Omental fat pad (tissue), 3 donors: ENCODE measurements at regions not wholly inside any gene's neighbourhood (a gene's known extent, or its start where the extent isn't known, plus 50 kb on each side); places are given as distances from the start of the nearest gene placed in this dataset.

Experiments used
- ATAC-seq: fragments of 150-250 bp; one replicate; pipeline ENCODE4 v1.9.1; 2016; ENCODE audit warnings: mild to moderate bottlenecking, moderate library complexity; ENCODE audit not compliant: low FRiP score
- DNase-seq: peaks from one replicate; pipeline ENCODE4 v3.0.0-alpha.2; 2019; ENCODE audit warnings: low spot score
- TF ChIP-seq, protein P1 (sequence below), 3 donors: fragments of 450-650 bp; IDR thresholded peaks; one replicate each; pipeline ENCODE4 v1.5.1; 2016 to 2017; ENCODE audit warnings: antibody characterized with exemption in 3 of 3, mild to moderate bottlenecking in 3 of 3, moderate library complexity in 2 of 3

- no peak for DNase-seq
- ATAC-seq = no peak
These were observed 130.4 kb upstream of the BASP1 start for GRCh38 chr5:17087035-17087434.

DNA sequence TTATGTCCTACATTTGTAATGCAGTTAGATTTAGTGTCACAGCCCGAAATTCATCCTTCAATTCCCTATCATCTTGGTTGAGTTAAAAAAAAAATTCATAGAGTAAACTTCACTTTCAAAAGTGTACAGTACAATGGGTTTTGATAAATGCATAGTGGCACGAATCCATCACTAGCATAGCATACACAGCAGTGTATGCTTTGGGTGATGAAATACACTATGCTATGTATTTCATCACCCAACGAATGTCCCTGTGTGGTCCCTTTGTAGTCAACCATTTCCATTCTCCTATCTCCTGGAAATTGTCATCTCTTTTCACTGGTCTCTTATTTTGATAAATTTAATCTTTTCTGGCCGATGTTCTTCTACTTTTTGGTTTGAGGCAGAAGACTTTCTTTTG, 129.4 kb upstream of the BASP1 start:
- TF ChIP-seq, protein P1, sequence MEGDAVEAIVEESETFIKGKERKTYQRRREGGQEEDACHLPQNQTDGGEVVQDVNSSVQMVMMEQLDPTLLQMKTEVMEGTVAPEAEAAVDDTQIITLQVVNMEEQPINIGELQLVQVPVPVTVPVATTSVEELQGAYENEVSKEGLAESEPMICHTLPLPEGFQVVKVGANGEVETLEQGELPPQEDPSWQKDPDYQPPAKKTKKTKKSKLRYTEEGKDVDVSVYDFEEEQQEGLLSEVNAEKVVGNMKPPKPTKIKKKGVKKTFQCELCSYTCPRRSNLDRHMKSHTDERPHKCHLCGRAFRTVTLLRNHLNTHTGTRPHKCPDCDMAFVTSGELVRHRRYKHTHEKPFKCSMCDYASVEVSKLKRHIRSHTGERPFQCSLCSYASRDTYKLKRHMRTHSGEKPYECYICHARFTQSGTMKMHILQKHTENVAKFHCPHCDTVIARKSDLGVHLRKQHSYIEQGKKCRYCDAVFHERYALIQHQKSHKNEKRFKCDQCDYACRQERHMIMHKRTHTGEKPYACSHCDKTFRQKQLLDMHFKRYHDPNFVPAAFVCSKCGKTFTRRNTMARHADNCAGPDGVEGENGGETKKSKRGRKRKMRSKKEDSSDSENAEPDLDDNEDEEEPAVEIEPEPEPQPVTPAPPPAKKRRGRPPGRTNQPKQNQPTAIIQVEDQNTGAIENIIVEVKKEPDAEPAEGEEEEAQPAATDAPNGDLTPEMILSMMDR (IDR thresholded peaks at IDR 0.05) = no peak
- ATAC-seq (no peak), DNase-seq (no peak)

More at GRCh38 chr5:17087035-17087434, 130.4 kb upstream of the BASP1 start:
- TF ChIP-seq, protein P1 (IDR thresholded peaks at IDR 0.05) = no peak

DNA sequence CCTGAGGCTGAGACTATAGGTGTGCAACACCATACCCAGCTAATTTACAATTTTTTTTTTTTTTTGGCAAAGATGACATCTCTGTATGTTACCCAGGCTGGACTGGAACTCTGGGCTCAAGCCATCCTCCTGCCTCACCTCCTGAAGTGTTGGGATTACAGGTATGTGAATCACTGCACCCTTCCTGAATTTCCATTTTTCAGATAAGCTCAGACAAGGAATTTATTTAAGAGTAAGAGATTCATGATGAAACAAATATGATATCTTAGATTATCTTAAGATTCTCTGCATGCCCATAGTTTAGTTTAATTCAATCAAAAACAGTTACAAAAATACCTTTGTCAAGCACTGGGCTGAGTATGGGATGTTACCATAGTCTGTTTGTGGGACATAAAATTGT, 128.4 kb upstream of the BASP1 start:
- no peak for ATAC-seq
- TF ChIP-seq, protein P1 (IDR thresholded peaks at IDR 0.05) = no peak
- no peak for DNase-seq

- DNase-seq = no peak
- TF ChIP-seq, protein P1 (IDR thresholded peaks at IDR 0.05) = no peak
- no peak for ATAC-seq
These were observed 127.7 kb upstream of the BASP1 start for GRCh38 chr5:17089690-17090089.

- ATAC-seq = no peak
- TF ChIP-seq, protein P1 (IDR thresholded peaks at IDR 0.05) = no peak
- DNase-seq = no peak
These were observed 126.6 kb upstream of the BASP1 start for GRCh38 chr5:17090839-17091238.

DNA sequence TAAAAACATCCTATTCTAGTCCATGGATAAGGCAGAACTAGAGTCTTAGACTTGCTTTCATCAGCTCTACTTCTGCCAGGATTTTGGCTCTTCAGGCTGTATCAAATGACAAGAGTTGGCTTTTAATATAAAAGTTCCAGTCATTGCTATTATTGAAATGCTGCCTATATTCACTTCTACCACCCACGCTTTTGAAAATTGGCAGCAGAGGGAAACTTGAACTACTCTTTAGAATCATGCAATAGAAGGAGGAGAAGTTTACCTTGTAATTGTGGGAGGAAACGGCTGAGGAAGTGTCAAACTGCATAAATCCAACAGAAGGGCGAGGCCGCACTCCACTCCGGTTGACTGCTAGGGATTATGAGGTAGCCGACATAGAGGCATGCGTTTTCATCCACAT, 122.6 kb upstream of the BASP1 start:
- DNase-seq (no peak), ATAC-seq (no peak)
- TF ChIP-seq, protein P1 (IDR thresholded peaks at IDR 0.05) = no peak

- ATAC-seq (no peak), DNase-seq (no peak)
- TF ChIP-seq, protein P1 (IDR thresholded peaks at IDR 0.05) = no peak
These were observed 120.3 kb upstream of the BASP1 start for GRCh38 chr5:17096952-17097695.
